ENCODE measurements at regions not wholly inside any gene's neighbourhood (a gene's known extent, or its start where the extent isn't known, plus 50 kb on each side); places are given as distances from the start of the nearest gene placed in this dataset.
"Not testable (repeated sequence)": the region's sequence is repeated elsewhere in the genome, so short reads cannot be mapped to it uniquely, and the experiment has no call there.

GRCh38 chr15:20290606-20291005, 251.0 kb downstream of the GOLGA6L6 start:
- TF ChIP-seq, protein P1, sequence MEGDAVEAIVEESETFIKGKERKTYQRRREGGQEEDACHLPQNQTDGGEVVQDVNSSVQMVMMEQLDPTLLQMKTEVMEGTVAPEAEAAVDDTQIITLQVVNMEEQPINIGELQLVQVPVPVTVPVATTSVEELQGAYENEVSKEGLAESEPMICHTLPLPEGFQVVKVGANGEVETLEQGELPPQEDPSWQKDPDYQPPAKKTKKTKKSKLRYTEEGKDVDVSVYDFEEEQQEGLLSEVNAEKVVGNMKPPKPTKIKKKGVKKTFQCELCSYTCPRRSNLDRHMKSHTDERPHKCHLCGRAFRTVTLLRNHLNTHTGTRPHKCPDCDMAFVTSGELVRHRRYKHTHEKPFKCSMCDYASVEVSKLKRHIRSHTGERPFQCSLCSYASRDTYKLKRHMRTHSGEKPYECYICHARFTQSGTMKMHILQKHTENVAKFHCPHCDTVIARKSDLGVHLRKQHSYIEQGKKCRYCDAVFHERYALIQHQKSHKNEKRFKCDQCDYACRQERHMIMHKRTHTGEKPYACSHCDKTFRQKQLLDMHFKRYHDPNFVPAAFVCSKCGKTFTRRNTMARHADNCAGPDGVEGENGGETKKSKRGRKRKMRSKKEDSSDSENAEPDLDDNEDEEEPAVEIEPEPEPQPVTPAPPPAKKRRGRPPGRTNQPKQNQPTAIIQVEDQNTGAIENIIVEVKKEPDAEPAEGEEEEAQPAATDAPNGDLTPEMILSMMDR (IDR thresholded peaks at IDR 0.05): not testable (repeated sequence)
- TF ChIP-seq POLR2A (IDR thresholded peaks at IDR 0.05; ENCODE audit: low read depth): not testable (repeated sequence)
